KMS-11 (cell line): ENCODE measurements at regions not wholly inside any gene's neighbourhood (a gene's known extent, or its start where the extent isn't known, plus 50 kb on each side); places are given as distances from the start of the nearest gene placed in this dataset.

Experiments used
- H2AFZ ChIP-seq: fragments of 200-600 bp; sonication (generic); 2 replicates; pipeline ENCODE4 v1.6.1; 2016; ENCODE audit warnings: antibody characterized with exemption, mixed run types, low read depth
- H3K27ac ChIP-seq: fragments of 200-600 bp; sonication (generic); 2 replicates; pipeline ENCODE4 v1.6.1; 2016; ENCODE audit warnings: mild to moderate bottlenecking, mixed run types
- H3K27me3 ChIP-seq: fragments of 200-600 bp; sonication (generic); 2 replicates; pipeline ENCODE4 v1.6.1; 2017; ENCODE audit warnings: mild to moderate bottlenecking, low read depth, mixed run types, moderate library complexity; ENCODE audit not compliant: insufficient read depth
- H3K36me3 ChIP-seq: fragments of 200-600 bp; sonication (generic); 2 replicates; pipeline ENCODE4 v1.6.1; 2017; ENCODE audit warnings: mild to moderate bottlenecking, mixed run types; ENCODE audit not compliant: insufficient read depth
- H3K4me1 ChIP-seq: fragments of 200-600 bp; sonication (generic); 2 replicates; pipeline ENCODE4 v1.6.1; 2016; ENCODE audit warnings: mild to moderate bottlenecking, low read depth, mixed run types; ENCODE audit not compliant: poor library complexity, severe bottlenecking
- H3K4me2 ChIP-seq: fragments of 200-600 bp; sonication (generic); 2 replicates; pipeline ENCODE4 v1.7.0; 2016; ENCODE audit warnings: mild to moderate bottlenecking, mixed run types
- H3K4me3 ChIP-seq: fragments of 200-600 bp; sonication (generic); IDR thresholded peaks from 2 replicates; pipeline ENCODE4 v1.6.1; 2017; ENCODE audit warnings: low read depth, low read length, mixed read lengths; ENCODE audit not compliant: insufficient read depth
- H3K79me2 ChIP-seq: fragments of 200-600 bp; sonication (generic); 2 replicates; pipeline ENCODE4 v1.6.1; 2016; ENCODE audit warnings: low read depth, mixed run types; ENCODE audit not compliant: insufficient read depth
- H3K9ac ChIP-seq: fragments of 200-600 bp; sonication (generic); 2 replicates; pipeline ENCODE4 v1.6.1; 2016; ENCODE audit warnings: mild to moderate bottlenecking, mixed run types
- H4K20me1 ChIP-seq: fragments of 200-600 bp; sonication (generic); 2 replicates; pipeline ENCODE4 v1.6.1; 2016; ENCODE audit warnings: mild to moderate bottlenecking, mixed run types; ENCODE audit not compliant: insufficient read depth
- TF ChIP-seq, protein P1 (sequence below): fragments of 200-600 bp; sonication (generic); conservative IDR thresholded peaks from 2 replicates; pipeline ENCODE4 v1.6.1; 2017; ENCODE audit warnings: low read depth, mild to moderate bottlenecking, antibody characterized with exemption, low read length, moderate library complexity, mixed read lengths

DNA sequence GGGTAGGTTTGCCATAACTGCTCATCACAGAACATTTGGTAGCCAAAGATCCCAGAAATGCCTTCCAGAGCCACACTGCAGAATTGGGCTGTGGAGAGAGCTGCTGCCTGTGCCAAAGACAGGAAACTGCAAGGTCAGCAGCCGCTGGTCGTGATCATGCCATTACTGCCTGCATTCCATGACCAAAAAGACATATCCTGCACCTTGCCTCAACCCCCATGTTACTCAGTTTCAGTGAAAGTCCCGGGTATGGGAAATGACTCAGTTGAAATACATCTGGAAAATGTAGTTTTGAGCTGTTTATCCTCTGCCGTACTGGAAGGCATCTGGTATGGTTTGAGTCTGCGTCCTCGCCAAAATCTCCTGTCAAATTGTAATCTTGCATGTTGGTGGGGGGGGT, 161.7 kb downstream of the FCRL5 start:
- no peaks in the 10 kb centered on the region for H3K36me3 ChIP-seq
- H4K20me1 ChIP-seq, result no peaks in the 10 kb centered on the region
- TF ChIP-seq, protein P1, sequence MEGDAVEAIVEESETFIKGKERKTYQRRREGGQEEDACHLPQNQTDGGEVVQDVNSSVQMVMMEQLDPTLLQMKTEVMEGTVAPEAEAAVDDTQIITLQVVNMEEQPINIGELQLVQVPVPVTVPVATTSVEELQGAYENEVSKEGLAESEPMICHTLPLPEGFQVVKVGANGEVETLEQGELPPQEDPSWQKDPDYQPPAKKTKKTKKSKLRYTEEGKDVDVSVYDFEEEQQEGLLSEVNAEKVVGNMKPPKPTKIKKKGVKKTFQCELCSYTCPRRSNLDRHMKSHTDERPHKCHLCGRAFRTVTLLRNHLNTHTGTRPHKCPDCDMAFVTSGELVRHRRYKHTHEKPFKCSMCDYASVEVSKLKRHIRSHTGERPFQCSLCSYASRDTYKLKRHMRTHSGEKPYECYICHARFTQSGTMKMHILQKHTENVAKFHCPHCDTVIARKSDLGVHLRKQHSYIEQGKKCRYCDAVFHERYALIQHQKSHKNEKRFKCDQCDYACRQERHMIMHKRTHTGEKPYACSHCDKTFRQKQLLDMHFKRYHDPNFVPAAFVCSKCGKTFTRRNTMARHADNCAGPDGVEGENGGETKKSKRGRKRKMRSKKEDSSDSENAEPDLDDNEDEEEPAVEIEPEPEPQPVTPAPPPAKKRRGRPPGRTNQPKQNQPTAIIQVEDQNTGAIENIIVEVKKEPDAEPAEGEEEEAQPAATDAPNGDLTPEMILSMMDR, result no peak
- H3K27ac ChIP-seq, result no peak overlapping the region
- no peaks in the 10 kb centered on the region for H3K4me1 ChIP-seq
- no peak overlapping the region for H3K9ac ChIP-seq
- no peak overlapping the region for H3K4me3 ChIP-seq
- H3K4me2 ChIP-seq, result no peak overlapping the region
- H3K27me3 ChIP-seq, result no peaks in the 10 kb centered on the region
- H2AFZ ChIP-seq, result no peak overlapping the region
- no peaks in the 10 kb centered on the region for H3K79me2 ChIP-seq

DNA sequence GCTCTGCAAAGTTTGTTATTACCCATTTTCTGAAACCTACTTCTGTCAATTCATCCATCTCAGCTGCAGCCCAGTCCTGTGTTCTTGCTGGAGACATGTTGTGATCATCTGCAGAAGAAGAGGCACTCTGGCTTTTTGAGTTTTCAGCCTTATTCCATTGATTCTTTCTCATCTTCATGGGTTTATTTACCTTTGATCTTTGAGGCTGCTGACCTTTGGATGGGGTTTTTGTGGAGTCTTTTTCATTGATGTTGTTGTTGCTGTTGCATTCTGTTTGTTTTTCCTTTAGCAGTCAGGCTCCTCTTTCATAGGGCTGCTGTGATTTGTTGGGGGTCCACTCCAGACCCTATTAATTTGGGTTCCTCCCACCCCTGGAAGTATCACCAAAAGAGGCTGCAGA, 164.3 kb downstream of the FCRL5 start:
- Histone ChIP-seq H3K79me2 (no peaks in the 10 kb centered on the region), H3K4me2 (no peak overlapping the region), H3K36me3 (no peaks in the 10 kb centered on the region), H3K27me3 (no peaks in the 10 kb centered on the region), H3K4me3 (no peak overlapping the region), H2AFZ (no peak overlapping the region), H3K27ac (no peak overlapping the region), H3K4me1 (no peaks in the 10 kb centered on the region), H3K9ac (no peak overlapping the region), H4K20me1 (no peaks in the 10 kb centered on the region)
- TF ChIP-seq, protein P1, result no peak

DNA sequence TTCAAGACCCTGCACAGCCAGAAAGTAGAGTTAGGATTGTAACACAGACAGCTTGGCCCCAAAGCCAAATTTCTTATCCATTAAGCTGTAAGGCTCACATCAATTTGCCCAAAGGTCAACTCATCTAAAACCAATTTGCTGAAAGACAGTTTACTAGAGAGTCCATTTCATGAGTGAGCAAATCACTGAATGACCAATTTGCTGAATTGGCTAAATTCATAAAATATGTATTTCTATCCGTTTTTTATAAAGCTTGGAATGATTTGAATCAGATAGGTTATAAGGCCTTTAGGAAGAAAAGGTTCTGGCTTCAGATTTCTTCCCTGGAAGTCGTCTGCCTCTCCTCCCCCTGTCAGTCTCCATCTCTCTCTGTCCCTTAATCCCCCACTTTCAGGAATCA, 168.1 kb downstream of the FCRL5 start:
- Histone ChIP-seq H3K9ac (no peak overlapping the region), H2AFZ (no peak overlapping the region), H3K36me3 (no peaks in the 10 kb centered on the region), H3K79me2 (no peaks in the 10 kb centered on the region), H3K27ac (no peak overlapping the region), H3K27me3 (no peaks in the 10 kb centered on the region), H3K4me2 (no peak overlapping the region), H3K4me3 (no peak overlapping the region), H4K20me1 (no peaks in the 10 kb centered on the region), H3K4me1 (peaks cover 8% of the 10 kb centered on the region)
- TF ChIP-seq, protein P1, result no peak

DNA sequence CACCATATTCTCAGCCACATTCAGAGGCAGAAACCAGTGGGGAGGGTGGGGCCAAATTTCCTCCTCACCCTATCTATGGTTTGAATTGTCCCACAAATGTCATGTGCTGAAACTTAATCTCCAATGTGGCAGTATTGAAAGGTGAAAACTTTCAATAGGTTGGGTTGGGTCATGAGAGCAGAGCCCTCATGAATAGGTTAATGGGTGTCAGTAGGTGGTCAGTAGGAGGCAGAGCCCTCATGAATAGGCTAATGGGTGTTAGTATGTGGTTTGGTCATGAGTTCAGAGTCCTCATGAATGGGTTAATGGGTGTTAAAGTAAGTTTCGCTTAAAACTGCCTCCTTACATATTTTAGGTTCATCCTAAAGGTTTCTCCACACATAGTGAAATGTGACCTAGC, 170.0 kb downstream of the FCRL5 start:
- Histone ChIP-seq H4K20me1 (no peaks in the 10 kb centered on the region), H3K4me3 (no peak overlapping the region), H3K4me1 (peaks cover 12% of the 10 kb centered on the region), H3K9ac (no peak overlapping the region), H3K27me3 (no peaks in the 10 kb centered on the region), H3K27ac (no peak overlapping the region), H2AFZ (no peak overlapping the region), H3K79me2 (no peaks in the 10 kb centered on the region), H3K36me3 (no peaks in the 10 kb centered on the region), H3K4me2 (no peak overlapping the region)
- TF ChIP-seq, protein P1, result no peak
